IMR-90 (cell line): ENCODE measurements at regions not wholly inside any gene's neighbourhood (a gene's known extent, or its start where the extent isn't known, plus 50 kb on each side); places are given as distances from the start of the nearest gene placed in this dataset.

Source experiments
- ATAC-seq: fragments of 200-7000 bp; cut with Tn5 transposase; 2 replicates; pipeline ENCODE4 v1.9.1; 2020; ENCODE audit warnings: low read depth, mild to moderate bottlenecking, moderate library complexity
- BruUV-seq: library from RNA; stranded (reverse); fragments of 400-500 nt; replicated peaks from 2 replicates; lab custom pipeline; 2021; lab: Mats Ljungman, UMichigan
- CTCF ChIA-PET: fragments of 300-600 bp; formaldehyde crosslinking; extraction: SDS; loops from one replicate; lab custom pipeline; 2021; ENCODE audit warnings: antibody characterized with exemption; lab: Yijun Ruan, JAX
- POLR2A ChIA-PET: fragments of 300-600 bp; sonication (Branson Sonifier 250); formaldehyde crosslinking; loops from one replicate; lab custom pipeline; 2022; ENCODE audit warnings: antibody characterized with exemption; ENCODE audit not compliant: unreplicated experiment; lab: Charles Lee
- DNase-seq: peaks from one replicate; pipeline ENCODE4 v3.0.0; 2013
- H2AFZ ChIP-seq: replicated peaks from 2 replicates; pipeline ENCODE3; 2013; ENCODE audit warnings: low read length, mild to moderate bottlenecking; ENCODE audit not compliant: poor library complexity
- H2AK5ac ChIP-seq: 2 replicates; pipeline ENCODE4 v1.6.1; 2013; ENCODE audit warnings: low read depth, low read length, inconsistent platforms
- H2AK9ac ChIP-seq: replicated peaks from 2 replicates; pipeline ENCODE3; 2013; ENCODE audit warnings: mild to moderate bottlenecking, low read depth, low read length, moderate library complexity; ENCODE audit not compliant: poor library complexity
- H2BK120ac ChIP-seq: 2 replicates; pipeline ENCODE4 v1.6.1; 2013; ENCODE audit warnings: low read depth, low read length, inconsistent platforms
- H2BK15ac ChIP-seq: 3 replicates; pipeline ENCODE4 v1.6.1; 2013; ENCODE audit warnings: low read depth, low read length, inconsistent platforms
- H2BK20ac ChIP-seq: 2 replicates; pipeline ENCODE4 v1.6.1; 2013; ENCODE audit warnings: low read depth, mild to moderate bottlenecking, inconsistent platforms, low read length, moderate library complexity
- H2BK5ac ChIP-seq: 2 replicates; pipeline ENCODE4 v1.6.1; 2013; ENCODE audit warnings: mild to moderate bottlenecking, low read depth, low read length, inconsistent platforms; ENCODE audit not compliant: poor library complexity, severe bottlenecking
- H3K14ac ChIP-seq: replicated peaks from 2 replicates; pipeline ENCODE4 v1.6.1; 2013; ENCODE audit warnings: low read depth, low read length, inconsistent platforms
- H3K18ac ChIP-seq: 2 replicates; pipeline ENCODE4 v1.6.1; 2013; ENCODE audit warnings: low read depth, low read length, control low read depth
- H3K23ac ChIP-seq: 2 replicates; pipeline ENCODE4 v1.6.1; 2013; ENCODE audit warnings: low read depth, low read length, inconsistent platforms
- H3K27ac ChIP-seq: 2 replicates; pipeline ENCODE4 v1.5.1; 2013; ENCODE audit warnings: mild to moderate bottlenecking, control low read depth, low read length; ENCODE audit not compliant: insufficient read depth
- H3K27me3 ChIP-seq: 2 replicates; pipeline ENCODE4 v1.6.1; 2013; ENCODE audit warnings: low read length; ENCODE audit not compliant: control insufficient read depth, insufficient read depth
- H3K36me3 ChIP-seq: 2 replicates; pipeline ENCODE4 v1.6.1; 2013; ENCODE audit warnings: low read length, mixed read lengths; ENCODE audit not compliant: control insufficient read depth, insufficient read depth
- H3K4ac ChIP-seq: 2 replicates; pipeline ENCODE4 v1.6.1; 2013; ENCODE audit warnings: low read depth, low read length, inconsistent platforms
- H3K4me1 ChIP-seq: 2 replicates; pipeline ENCODE4 v1.6.1; 2013; ENCODE audit warnings: low read length, mixed read lengths; ENCODE audit not compliant: control insufficient read depth, insufficient read depth
- H3K4me2 ChIP-seq: 2 replicates; pipeline ENCODE4 v1.6.1; 2013; ENCODE audit warnings: low read depth, mild to moderate bottlenecking, control low read depth, low read length, moderate library complexity
- H3K4me3 ChIP-seq: 2 replicates; pipeline ENCODE4 v1.5.1; 2013; ENCODE audit warnings: low read depth, mild to moderate bottlenecking, control low read depth, low read length, moderate library complexity; ENCODE audit not compliant: insufficient read depth
- H3K56ac ChIP-seq: 2 replicates; pipeline ENCODE4 v1.6.1; 2013; ENCODE audit warnings: low read length, inconsistent platforms; ENCODE audit not compliant: insufficient read depth; ENCODE audit errors: extremely low read depth
- H3K79me1 ChIP-seq, 2 experiments: 2 replicates each; pipeline ENCODE4 v1.6.1; 2013; ENCODE audit warnings: low read length in 2 of 2, inconsistent platforms in 1 of 2, low read depth in 1 of 2
- H3K9ac ChIP-seq: 2 replicates; pipeline ENCODE4 v1.6.1; 2013; ENCODE audit warnings: low read depth, low read length, control low read depth
- H3K9me1 ChIP-seq: 2 replicates; pipeline ENCODE4 v1.6.1; 2013; ENCODE audit warnings: low read length, inconsistent platforms; ENCODE audit not compliant: insufficient read depth
- H3K9me3 ChIP-seq: 2 replicates; pipeline ENCODE4 v1.6.1; 2013; ENCODE audit warnings: low read length; ENCODE audit not compliant: control insufficient read depth, insufficient read depth
- H4K20me1 ChIP-seq: 2 replicates; pipeline ENCODE4 v1.6.1; 2013; ENCODE audit warnings: low read length, inconsistent platforms; ENCODE audit not compliant: insufficient read depth
- H4K5ac ChIP-seq: 2 replicates; pipeline ENCODE4 v1.6.1; 2013; ENCODE audit warnings: mild to moderate bottlenecking, low read depth, low read length, control low read depth
- H4K8ac ChIP-seq, 2 experiments: 2 replicates each; pipeline ENCODE4 v1.6.1; 2013; ENCODE audit warnings: low read depth in 2 of 2, low read length in 2 of 2, control low read depth in 1 of 2, inconsistent platforms in 1 of 2
- H4K91ac ChIP-seq: 2 replicates; pipeline ENCODE4 v1.6.1; 2013; ENCODE audit warnings: low read depth, low read length, inconsistent platforms; ENCODE audit not compliant: insufficient read depth
- BHLHE40 ChIP-seq: fragments of 150-350 bp; IDR thresholded peaks from 2 replicates; pipeline ENCODE4 v1.6.1; 2016; ENCODE audit warnings: mild to moderate bottlenecking, low read depth, low read length
- CHD1 ChIP-seq: IDR thresholded peaks from 2 replicates; pipeline ENCODE4 v1.6.1; 2012; ENCODE audit warnings: low read depth, low read length, improper control_type of control experiment
- ELK1 ChIP-seq: fragments of 150-350 bp; IDR thresholded peaks from 2 replicates; pipeline ENCODE4 v1.6.1; 2016; ENCODE audit warnings: low read depth, mild to moderate bottlenecking, low read length, moderate library complexity, borderline replicate concordance
- RCOR1 ChIP-seq: IDR thresholded peaks from 2 replicates; pipeline ENCODE4 v1.6.1; 2012; ENCODE audit warnings: mild to moderate bottlenecking, low read length, improper control_type of control experiment; ENCODE audit not compliant: insufficient replicate concordance
- WGBS, 2 experiments: methylation state at CpG; one replicate each; pipeline versions ENCODE4 v1.1.5 to v1.1.7; 2013; ENCODE audit warnings: missing lambda C conversion rate in 2 of 2; ENCODE audit not compliant: insufficient read length in 1 of 2; ENCODE audit errors: extremely low coverage in 2 of 2; 5-methylcytosine and 5-hydroxymethylcytosine counted together
- dilution Hi-C: fragments of 300-500 bp; cut with HindIII; formaldehyde crosslinking; loops from one replicate; pipeline ENCODE4 v1.14.3; 2018; ENCODE audit warnings: low sequenced_read_pairs; ENCODE audit not compliant: unreplicated experiment
- in situ Hi-C: fragments of 300-500 bp; cut with MboI; formaldehyde crosslinking; loops from 3 replicates; pipeline ENCODE4 v1.14.3; 2019; ENCODE audit warnings: low sequenced_read_pairs, inconsistent platforms, mixed read lengths
- intact Hi-C: fragments of 100-400 bp; cut with micrococcal nuclease; formaldehyde crosslinking; loops from 2 replicates; pipeline ENCODE4 v1.10.0; 2022

GRCh38 chr9:79140751-79141150 is 431.0 kb upstream of the TLE4 start:
- H3K4me3 ChIP-seq = no peak overlapping the region
- no peak for TF ChIP-seq ELK1
- TF ChIP-seq RCOR1 = no peak
- no peak for TF ChIP-seq BHLHE40
- no peak for TF ChIP-seq CHD1
- no peak overlapping the region for H2AK9ac ChIP-seq
- no peak overlapping the region for H3K9ac ChIP-seq
- DNase-seq (no peak), ATAC-seq (no peak)
- dilution Hi-C loops = no loop called here
- no peak overlapping the region for H3K4ac ChIP-seq
- BruUV-seq = no TSS peak
- intact Hi-C loops = no loop called here
- no peak overlapping the region for H3K18ac ChIP-seq
- no peaks in the 10 kb centered on the region for H3K36me3 ChIP-seq
- no peak overlapping the region for H2BK20ac ChIP-seq
- H4K20me1 ChIP-seq = no peaks in the 10 kb centered on the region
- no peaks in the 10 kb centered on the region for H3K9me1 ChIP-seq
- H2BK120ac ChIP-seq = no peak overlapping the region
- no peak overlapping the region for H4K5ac ChIP-seq
- no peak overlapping the region for H2AK5ac ChIP-seq
- no peaks in the 10 kb centered on the region; the same call in 1 of the 2 replicates for H3K4me1 ChIP-seq
- POLR2A ChIA-PET = no interaction called here
- no peak overlapping the region for H3K56ac ChIP-seq
- 0 out of 2 replicates have a peak overlapping the region, but pooled peaks have one; percentile 11 for H3K14ac ChIP-seq
- H3K27ac ChIP-seq = no peak overlapping the region
- CTCF ChIA-PET = no interaction called here
- no peaks in the 10 kb centered on the region for H3K79me1 ChIP-seq
- no peak overlapping the region for H2AFZ ChIP-seq
- no peaks in the 10 kb centered on the region for H3K9me3 ChIP-seq
- H4K91ac ChIP-seq = no peak overlapping the region
- H3K23ac ChIP-seq = no peak overlapping the region
- no peak overlapping the region for H2BK15ac ChIP-seq
- H3K27me3 ChIP-seq = no peaks in the 10 kb centered on the region
- no peak overlapping the region for H3K4me2 ChIP-seq
- no CpG with 5 or more reads among the region's 1 CpG for WGBS, 2 experiments
- in situ Hi-C loops = loop anchor here (25.0 kb wide), 2 partner anchors 422 to 703 kb away; partner anchors contain the start of gene TLE4
- no peak overlapping the region for H2BK5ac ChIP-seq
- no peak overlapping the region for H4K8ac ChIP-seq
